ENCODE measurements at regions not wholly inside any gene's neighbourhood (a gene's known extent, or its start where the extent isn't known, plus 50 kb on each side); places are given as distances from the start of the nearest gene placed in this dataset.

DNA sequence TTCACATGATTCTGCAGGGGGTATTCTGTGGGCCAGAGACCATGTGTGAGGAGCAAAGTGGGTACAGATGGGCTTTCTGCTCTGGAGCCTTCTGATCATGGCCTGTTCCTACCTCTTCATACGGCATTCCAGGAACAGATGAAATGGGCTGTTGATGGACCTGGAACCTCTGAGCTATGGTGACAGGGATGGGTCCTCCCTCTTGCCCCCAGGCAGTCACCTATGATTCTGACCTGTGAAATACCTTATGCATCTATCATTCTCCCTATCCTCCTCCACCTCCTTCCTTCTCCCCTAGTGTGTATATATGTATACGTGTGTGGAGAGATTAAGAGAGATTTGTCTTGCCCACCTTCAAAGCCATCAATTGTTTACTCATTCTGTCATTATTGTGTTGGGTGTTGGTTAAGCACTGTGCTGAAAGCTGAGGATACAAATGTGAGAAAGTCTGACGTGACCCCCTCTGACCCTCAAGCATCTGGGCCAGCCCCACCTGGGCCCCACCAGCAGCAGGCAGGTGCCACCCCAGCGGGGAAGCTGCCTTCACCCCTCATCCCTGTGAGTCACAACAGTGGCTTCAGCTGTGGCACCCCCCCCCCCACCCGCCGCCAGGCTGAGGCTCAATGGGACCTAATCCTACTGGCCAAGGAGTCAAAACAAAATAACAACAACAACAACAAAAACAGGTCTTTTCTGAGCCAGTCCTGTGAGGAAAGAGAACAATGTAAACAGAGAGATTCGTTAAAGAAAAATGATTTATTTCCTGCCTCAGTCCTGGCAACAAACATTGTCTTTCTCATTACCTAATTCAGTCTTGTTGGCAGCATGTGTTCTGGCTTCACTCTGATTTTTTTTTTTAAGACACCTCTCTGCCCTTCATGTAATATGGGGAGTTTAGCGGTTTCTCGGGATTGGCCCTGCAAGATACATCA, 103.8 kb upstream of the CDC42EP3 start:
- Histone ChIP-seq H3K4me2 (ENCODE audit: low read depth, low read length, poor library complexity, severe bottlenecking) (no peak overlapping the region), H2AFZ (ENCODE audit: low read length) (no peak overlapping the region), H3K27me3 (ENCODE audit: insufficient read depth, low read length, poor library complexity, severe bottlenecking) (no peaks in the 10 kb centered on the region), H3K9ac (ENCODE audit: low read depth, low read length, poor library complexity, severe bottlenecking) (no peak overlapping the region), H3K9me3 (ENCODE audit: insufficient read depth, low read depth, low read length) (no peaks in the 10 kb centered on the region), H3K9me2 (replicated peaks; ENCODE audit: low read depth, low read length) (no peaks in the 10 kb centered on the region), H4K20me1 (ENCODE audit: insufficient read depth, low read length, poor library complexity, severe bottlenecking) (no peaks in the 10 kb centered on the region), H3K4me3 (ENCODE audit: low read length, poor library complexity, severe bottlenecking) (no peak overlapping the region), H3K4me1 (ENCODE audit: insufficient read depth, low read length, poor library complexity, severe bottlenecking) (peaks cover 17% of the 10 kb centered on the region), H3K36me3 (ENCODE audit: insufficient read depth, low read length) (no peaks in the 10 kb centered on the region), H3K79me2 (ENCODE audit: insufficient read depth, low read length) (no peaks in the 10 kb centered on the region), H3F3A (ENCODE audit: low read depth) (no peaks in the 10 kb centered on the region)
- no peak for TF ChIP-seq EZH2phosphoT487 (IDR thresholded peaks at IDR 0.05; ENCODE audit: borderline replicate concordance)
- TF ChIP-seq, protein P1, sequence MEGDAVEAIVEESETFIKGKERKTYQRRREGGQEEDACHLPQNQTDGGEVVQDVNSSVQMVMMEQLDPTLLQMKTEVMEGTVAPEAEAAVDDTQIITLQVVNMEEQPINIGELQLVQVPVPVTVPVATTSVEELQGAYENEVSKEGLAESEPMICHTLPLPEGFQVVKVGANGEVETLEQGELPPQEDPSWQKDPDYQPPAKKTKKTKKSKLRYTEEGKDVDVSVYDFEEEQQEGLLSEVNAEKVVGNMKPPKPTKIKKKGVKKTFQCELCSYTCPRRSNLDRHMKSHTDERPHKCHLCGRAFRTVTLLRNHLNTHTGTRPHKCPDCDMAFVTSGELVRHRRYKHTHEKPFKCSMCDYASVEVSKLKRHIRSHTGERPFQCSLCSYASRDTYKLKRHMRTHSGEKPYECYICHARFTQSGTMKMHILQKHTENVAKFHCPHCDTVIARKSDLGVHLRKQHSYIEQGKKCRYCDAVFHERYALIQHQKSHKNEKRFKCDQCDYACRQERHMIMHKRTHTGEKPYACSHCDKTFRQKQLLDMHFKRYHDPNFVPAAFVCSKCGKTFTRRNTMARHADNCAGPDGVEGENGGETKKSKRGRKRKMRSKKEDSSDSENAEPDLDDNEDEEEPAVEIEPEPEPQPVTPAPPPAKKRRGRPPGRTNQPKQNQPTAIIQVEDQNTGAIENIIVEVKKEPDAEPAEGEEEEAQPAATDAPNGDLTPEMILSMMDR (conservative IDR thresholded peaks at IDR 0.05; ENCODE audit: low read length), result no peak

- no peaks in the 10 kb centered on the region for H3K9me2 ChIP-seq (replicated peaks; ENCODE audit: low read depth, low read length)
- no peaks in the 10 kb centered on the region for H3K27me3 ChIP-seq (ENCODE audit: insufficient read depth, low read length, poor library complexity, severe bottlenecking)
- H3K4me3 ChIP-seq (ENCODE audit: low read length, poor library complexity, severe bottlenecking), result no peak overlapping the region
- no peaks in the 10 kb centered on the region for H3K79me2 ChIP-seq (ENCODE audit: insufficient read depth, low read length)
- no peak overlapping the region for H2AFZ ChIP-seq (ENCODE audit: low read length)
- no peaks in the 10 kb centered on the region for H4K20me1 ChIP-seq (ENCODE audit: insufficient read depth, low read length, poor library complexity, severe bottlenecking)
- H3K9ac ChIP-seq (ENCODE audit: low read depth, low read length, poor library complexity, severe bottlenecking), result no peak overlapping the region
- no peak overlapping the region for H3K4me2 ChIP-seq (ENCODE audit: low read depth, low read length, poor library complexity, severe bottlenecking)
- H3K4me1 ChIP-seq (ENCODE audit: insufficient read depth, low read length, poor library complexity, severe bottlenecking), result peaks cover 19% of the 10 kb centered on the region
- TF ChIP-seq EZH2phosphoT487 (IDR thresholded peaks at IDR 0.05; ENCODE audit: borderline replicate concordance), result no peak
- TF ChIP-seq, protein P1 (conservative IDR thresholded peaks at IDR 0.05; ENCODE audit: low read length), result no peak
- no peaks in the 10 kb centered on the region for H3K9me3 ChIP-seq (ENCODE audit: insufficient read depth, low read depth, low read length)
- no peaks in the 10 kb centered on the region for H3F3A ChIP-seq (ENCODE audit: low read depth)
- H3K36me3 ChIP-seq (ENCODE audit: insufficient read depth, low read length), result no peaks in the 10 kb centered on the region
Observed at GRCh38 chr2:37775908-37776250, 104.4 kb upstream of the CDC42EP3 start.

GRCh38 chr2:37776487-37776886, 105.0 kb upstream of the CDC42EP3 start:
- Histone ChIP-seq H3K9me2 (replicated peaks; ENCODE audit: low read depth, low read length) (no peaks in the 10 kb centered on the region), H3K9ac (ENCODE audit: low read depth, low read length, poor library complexity, severe bottlenecking) (no peak overlapping the region), H3K36me3 (ENCODE audit: insufficient read depth, low read length) (no peaks in the 10 kb centered on the region), H3K27me3 (ENCODE audit: insufficient read depth, low read length, poor library complexity, severe bottlenecking) (no peaks in the 10 kb centered on the region), H3F3A (ENCODE audit: low read depth) (no peaks in the 10 kb centered on the region), H3K4me3 (ENCODE audit: low read length, poor library complexity, severe bottlenecking) (no peak overlapping the region), H3K9me3 (ENCODE audit: insufficient read depth, low read depth, low read length) (no peaks in the 10 kb centered on the region), H4K20me1 (ENCODE audit: insufficient read depth, low read length, poor library complexity, severe bottlenecking) (no peaks in the 10 kb centered on the region), H3K79me2 (ENCODE audit: insufficient read depth, low read length) (no peaks in the 10 kb centered on the region), H3K4me2 (ENCODE audit: low read depth, low read length, poor library complexity, severe bottlenecking) (no peak overlapping the region), H2AFZ (ENCODE audit: low read length) (no peak overlapping the region), H3K4me1 (ENCODE audit: insufficient read depth, low read length, poor library complexity, severe bottlenecking) (peaks cover 20% of the 10 kb centered on the region)
- TF ChIP-seq EZH2phosphoT487 (IDR thresholded peaks at IDR 0.05; ENCODE audit: borderline replicate concordance), result no peak
- TF ChIP-seq, protein P1 (conservative IDR thresholded peaks at IDR 0.05; ENCODE audit: low read length), result no peak

Measured in Loucy (cell line).